ENCODE measurements at regions not wholly inside any gene's neighbourhood (a gene's known extent, or its start where the extent isn't known, plus 50 kb on each side); places are given as distances from the start of the nearest gene placed in this dataset.

DNA sequence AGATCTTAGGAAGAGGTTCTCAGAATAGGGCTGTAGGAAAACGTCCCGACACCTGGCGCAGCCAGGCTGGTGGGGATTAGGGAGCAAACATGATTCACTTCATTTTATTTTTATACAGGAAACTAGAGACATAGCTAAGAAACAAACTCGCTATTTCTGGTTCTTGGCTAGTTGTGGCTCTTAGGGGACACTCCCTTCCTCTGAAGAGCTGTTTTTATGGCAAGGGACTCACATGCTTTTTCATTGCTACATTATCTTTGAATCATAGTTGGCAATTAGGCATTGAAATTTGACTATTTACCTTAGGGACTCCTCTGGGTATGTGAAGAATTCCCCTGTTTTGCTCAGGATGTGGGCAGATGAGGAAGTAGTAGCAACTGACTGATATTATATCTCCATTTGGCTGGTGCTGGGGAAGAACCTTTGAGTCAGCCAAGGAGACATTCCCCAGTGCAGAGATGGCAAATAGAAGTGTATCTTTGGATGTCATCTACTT lies 174.5 kb downstream of the SMIM20 start:
- Histone ChIP-seq H3K36me3 (ENCODE audit: control insufficient read depth in 2 of 4, insufficient read depth in 4 of 4, low read length in 3 of 4) (no peaks in the 10 kb centered on the region), H3K9me3 (ENCODE audit: insufficient read depth in 2 of 2, low read depth in 1 of 2, low read length in 1 of 2) (peaks cover 5 to 13% of the 10 kb centered on the region in 2 experiments; a peak in 2 of 4 replicates), H3K4me2 (ENCODE audit: insufficient read depth in 1 of 2, low read depth in 2 of 2, low read length in 2 of 2) (no peak overlapping the region), H3K4me1 (replicated peaks in 1 of 4; ENCODE audit: control insufficient read depth in 3 of 4, insufficient read depth in 4 of 4, low read length in 3 of 4) (no peaks in the 10 kb centered on the region), H3K27ac (ENCODE audit: low read depth, low read length) (no peak overlapping the region), H2BK12ac (ENCODE audit: low read depth, low read length) (no peak overlapping the region), H2BK20ac (ENCODE audit: low read length) (no peak overlapping the region), H3K56ac (replicated peaks; ENCODE audit: insufficient read length, low read depth, low read length) (no peak overlapping the region), H4K8ac (ENCODE audit: extremely low read depth, insufficient read depth, low read length) (no peak overlapping the region), H3K4me3 (ENCODE audit: extremely low read depth in 1 of 4, insufficient read depth in 2 of 4, low read depth in 3 of 4, low read length in 4 of 4) (no peak overlapping the region), H3K14ac (ENCODE audit: insufficient read length) (no peak overlapping the region), H2AK5ac (ENCODE audit: low read depth, low read length) (no peak overlapping the region), H2BK120ac (replicated peaks; ENCODE audit: low read depth, low read length) (no peak overlapping the region), H2AFZ (ENCODE audit: low read length) (no peak overlapping the region), H3K9ac (replicated peaks in 1 of 4; ENCODE audit: extremely low read depth in 1 of 4, low read depth in 3 of 4, low read length in 3 of 4) (no peak overlapping the region), H3K23ac (ENCODE audit: insufficient read length) (no peak overlapping the region), H3K27me3 (replicated peaks in 1 of 4; ENCODE audit: control insufficient read depth in 3 of 4, extremely low read depth in 1 of 4, insufficient read depth in 3 of 4, low read length in 3 of 4) (no peaks in the 10 kb centered on the region), H3K23me2 (ENCODE audit: low read depth, low read length) (no peaks in the 10 kb centered on the region), H2BK5ac (ENCODE audit: low read depth, low read length) (no peak overlapping the region), H4K91ac (replicated peaks; ENCODE audit: insufficient read length, low read length) (no peak overlapping the region), H3K79me1 (ENCODE audit: low read depth, low read length) (no peaks in the 10 kb centered on the region), H3K18ac (ENCODE audit: extremely low read depth, low read length) (no peak overlapping the region), H2BK15ac (ENCODE audit: low read length) (no peak overlapping the region), H3K79me2 (ENCODE audit: control insufficient read depth in 1 of 2, insufficient read depth in 2 of 2, low read length in 2 of 2) (no peaks in the 10 kb centered on the region), H4K5ac (ENCODE audit: insufficient read length, low read depth, low read length) (no peak overlapping the region), H3K4ac (replicated peaks; ENCODE audit: insufficient read length, low read depth, low read length) (no peak overlapping the region), H4K20me1 (replicated peaks in 1 of 2; ENCODE audit: control insufficient read depth in 1 of 2, insufficient read depth in 2 of 2, low read length in 2 of 2) (no peaks in the 10 kb centered on the region)
- DNase-seq (ENCODE audit: low read depth in 1 of 2, low spot score in 2 of 2) (no peak), FAIRE-seq (no peak)
- CTCF ChIA-PET (ENCODE audit: partially characterized antibody), result interaction anchor here (1.4 kb wide), 1 partner anchor 9 kb away, joined by 3 read pairs; no protein-coding TSS in a partner anchor
- WGBS, 2 experiments (ENCODE audit: extremely low coverage in 1 of 2, insufficient coverage in 1 of 2, insufficient read length in 1 of 2, insufficient replicate concordance in 2 of 2, low coverage in 1 of 2, low lambda C conversion rate in 2 of 2, missing lambda C conversion rate in 1 of 2), result 74% methylated on average over 4 of the region's 4 CpGs; no CpG with 5 or more reads in 1 of the 2 experiments
- POLR2A ChIA-PET (ENCODE audit: partially characterized antibody), result interaction anchor here (0.9 kb wide), 1 partner anchor 61 kb away, joined by 3 read pairs; no protein-coding TSS in a partner anchor
- TF ChIP-seq, protein P1, sequence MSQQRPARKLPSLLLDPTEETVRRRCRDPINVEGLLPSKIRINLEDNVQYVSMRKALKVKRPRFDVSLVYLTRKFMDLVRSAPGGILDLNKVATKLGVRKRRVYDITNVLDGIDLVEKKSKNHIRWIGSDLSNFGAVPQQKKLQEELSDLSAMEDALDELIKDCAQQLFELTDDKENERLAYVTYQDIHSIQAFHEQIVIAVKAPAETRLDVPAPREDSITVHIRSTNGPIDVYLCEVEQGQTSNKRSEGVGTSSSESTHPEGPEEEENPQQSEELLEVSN (IDR thresholded peaks at IDR 0.05), result no peak
- no peak for TF ChIP-seq EZH2 (IDR thresholded peaks at IDR 0.05; ENCODE audit: low read depth, low read length, severe bottlenecking)
- no peak for TF ChIP-seq JUN (IDR thresholded peaks at IDR 0.05; ENCODE audit: low read depth, low read length)
- TF ChIP-seq ZNF274 (IDR thresholded peaks at IDR 0.05; ENCODE audit: borderline replicate concordance, extremely low read depth, low read length), result no peak
- no peak for TF ChIP-seq RAD21 (IDR thresholded peaks at IDR 0.05 in 1 of 2, conservative IDR thresholded peaks at IDR 0.05 in 1 of 2; ENCODE audit: low read depth in 2 of 2, low read length in 2 of 2)
- no peak for TF ChIP-seq CHD2 (IDR thresholded peaks at IDR 0.05; ENCODE audit: low read length)
- TF ChIP-seq SRF (IDR thresholded peaks at IDR 0.05; ENCODE audit: low read depth, low read length), result no peak
- TF ChIP-seq, protein P2, sequence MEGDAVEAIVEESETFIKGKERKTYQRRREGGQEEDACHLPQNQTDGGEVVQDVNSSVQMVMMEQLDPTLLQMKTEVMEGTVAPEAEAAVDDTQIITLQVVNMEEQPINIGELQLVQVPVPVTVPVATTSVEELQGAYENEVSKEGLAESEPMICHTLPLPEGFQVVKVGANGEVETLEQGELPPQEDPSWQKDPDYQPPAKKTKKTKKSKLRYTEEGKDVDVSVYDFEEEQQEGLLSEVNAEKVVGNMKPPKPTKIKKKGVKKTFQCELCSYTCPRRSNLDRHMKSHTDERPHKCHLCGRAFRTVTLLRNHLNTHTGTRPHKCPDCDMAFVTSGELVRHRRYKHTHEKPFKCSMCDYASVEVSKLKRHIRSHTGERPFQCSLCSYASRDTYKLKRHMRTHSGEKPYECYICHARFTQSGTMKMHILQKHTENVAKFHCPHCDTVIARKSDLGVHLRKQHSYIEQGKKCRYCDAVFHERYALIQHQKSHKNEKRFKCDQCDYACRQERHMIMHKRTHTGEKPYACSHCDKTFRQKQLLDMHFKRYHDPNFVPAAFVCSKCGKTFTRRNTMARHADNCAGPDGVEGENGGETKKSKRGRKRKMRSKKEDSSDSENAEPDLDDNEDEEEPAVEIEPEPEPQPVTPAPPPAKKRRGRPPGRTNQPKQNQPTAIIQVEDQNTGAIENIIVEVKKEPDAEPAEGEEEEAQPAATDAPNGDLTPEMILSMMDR (IDR thresholded peaks at IDR 0.05; ENCODE audit: control extremely low read depth in 1 of 3, insufficient read depth in 1 of 3, low read depth in 1 of 3, low read length in 3 of 3), result no peak
- no peak for TF ChIP-seq BACH1 (IDR thresholded peaks at IDR 0.05; ENCODE audit: low read length)
- no peak for TF ChIP-seq SAP30 (IDR thresholded peaks at IDR 0.05; ENCODE audit: insufficient read depth, insufficient replicate concordance, low read length)

Data from H1 (cell line).